Adrenal gland (tissue), 5 donors: ENCODE measurements at regions not wholly inside any gene's neighbourhood (a gene's known extent, or its start where the extent isn't known, plus 50 kb on each side); places are given as distances from the start of the nearest gene placed in this dataset.
"Not testable (repeated sequence)": the region's sequence is repeated elsewhere in the genome, so short reads cannot be mapped to it uniquely, and the experiment has no call there.

Experiments
- CTCF ChIP-seq, 6 experiments: fragments of 450-650 bp in 4 of 6; fragments of 200-600 bp in 2 of 6; sonication (generic) in 1 of 6; IDR thresholded peaks; 1 replicate in 5 of 6; 2 replicates in 1 of 6; pipeline versions ENCODE4 v1.5.1 to v1.8.0; 2016 to 2021; ENCODE audit warnings: antibody characterized with exemption in 6 of 6, mild to moderate bottlenecking in 2 of 6, moderate library complexity in 1 of 6
- POLR2A ChIP-seq, 2 donors: fragments of 450-650 bp; IDR thresholded peaks; one replicate each; pipeline ENCODE4 v1.6.1; 2017; ENCODE audit warnings: antibody characterized with exemption in 2 of 2, mild to moderate bottlenecking in 2 of 2, moderate library complexity in 1 of 2
- donor health status: DM: no; HTN: no; CAD: no.

GRCh38 chr2:109722640-109723039 lies 71.5 kb upstream of the RGPD5 start:
- TF ChIP-seq CTCF, POLR2A (IDR thresholded peaks at IDR 0.05): not testable (repeated sequence)
